Bronchial epithelial cell (primary cell): ENCODE measurements at regions not wholly inside any gene's neighbourhood (a gene's known extent, or its start where the extent isn't known, plus 50 kb on each side); places are given as distances from the start of the nearest gene placed in this dataset.

Experiments used
- DNase-seq: peaks from one replicate; pipeline ENCODE4 v3.0.0-alpha.2; 2010; ENCODE audit warnings: low read depth
- FAIRE-seq: peaks from 2 replicates; lab custom pipeline; 2011; peaks lifted over from hg19 to GRCh38; lab: Jason Lieb, UNC
- H3K27me3 ChIP-seq: 2 replicates; pipeline ENCODE4 v1.5.1; 2011; ENCODE audit warnings: low read length; ENCODE audit not compliant: control insufficient read depth, insufficient read depth
- H3K36me3 ChIP-seq: 2 replicates; pipeline ENCODE4 v1.5.1; 2011; ENCODE audit warnings: low read length; ENCODE audit not compliant: control insufficient read depth, insufficient read depth
- H3K4me3 ChIP-seq: 2 replicates; pipeline ENCODE4 v1.5.1; 2011; ENCODE audit warnings: mild to moderate bottlenecking, low read depth, low read length, control low read depth
- TF ChIP-seq, protein P1 (sequence below): IDR thresholded peaks from 2 replicates; pipeline ENCODE4 v1.5.1; 2011; ENCODE audit warnings: mild to moderate bottlenecking, moderate library complexity, low read length, control low read depth, inconsistent platforms; ENCODE audit not compliant: insufficient read depth, severe bottlenecking

DNA sequence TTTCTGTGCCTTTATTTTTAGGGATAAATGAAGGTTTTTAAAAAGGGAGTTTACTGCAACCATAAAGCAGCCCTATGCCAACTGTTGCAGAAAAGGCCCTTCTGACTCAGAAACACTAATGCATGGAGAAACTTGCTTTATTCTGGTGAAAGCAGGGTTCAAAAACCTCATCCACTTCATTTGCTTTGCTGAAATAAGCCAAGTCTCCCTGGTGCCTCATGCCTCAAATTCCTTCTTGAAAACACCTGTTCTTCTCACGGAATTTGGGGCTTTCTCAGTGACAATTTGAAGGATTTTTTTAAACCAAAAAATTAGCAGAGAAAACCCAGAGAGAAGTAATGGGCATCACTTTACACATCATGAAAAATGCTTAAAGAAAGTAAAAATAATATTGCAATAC, 349.0 kb downstream of the PCDH7 start:
- TF ChIP-seq, protein P1, sequence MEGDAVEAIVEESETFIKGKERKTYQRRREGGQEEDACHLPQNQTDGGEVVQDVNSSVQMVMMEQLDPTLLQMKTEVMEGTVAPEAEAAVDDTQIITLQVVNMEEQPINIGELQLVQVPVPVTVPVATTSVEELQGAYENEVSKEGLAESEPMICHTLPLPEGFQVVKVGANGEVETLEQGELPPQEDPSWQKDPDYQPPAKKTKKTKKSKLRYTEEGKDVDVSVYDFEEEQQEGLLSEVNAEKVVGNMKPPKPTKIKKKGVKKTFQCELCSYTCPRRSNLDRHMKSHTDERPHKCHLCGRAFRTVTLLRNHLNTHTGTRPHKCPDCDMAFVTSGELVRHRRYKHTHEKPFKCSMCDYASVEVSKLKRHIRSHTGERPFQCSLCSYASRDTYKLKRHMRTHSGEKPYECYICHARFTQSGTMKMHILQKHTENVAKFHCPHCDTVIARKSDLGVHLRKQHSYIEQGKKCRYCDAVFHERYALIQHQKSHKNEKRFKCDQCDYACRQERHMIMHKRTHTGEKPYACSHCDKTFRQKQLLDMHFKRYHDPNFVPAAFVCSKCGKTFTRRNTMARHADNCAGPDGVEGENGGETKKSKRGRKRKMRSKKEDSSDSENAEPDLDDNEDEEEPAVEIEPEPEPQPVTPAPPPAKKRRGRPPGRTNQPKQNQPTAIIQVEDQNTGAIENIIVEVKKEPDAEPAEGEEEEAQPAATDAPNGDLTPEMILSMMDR = no peak
- Histone ChIP-seq H3K4me3 (no peak overlapping the region), H3K27me3 (no peaks in the 10 kb centered on the region), H3K36me3 (no peaks in the 10 kb centered on the region)
- DNase-seq (no peak), FAIRE-seq (no peak)

GRCh38 chr4:31071508-31072486, 351.6 kb downstream of the PCDH7 start:
- DNase-seq (peak; percentile 61), FAIRE-seq (no peak)
- Histone ChIP-seq H3K27me3 (no peaks in the 10 kb centered on the region), H3K36me3 (no peaks in the 10 kb centered on the region), H3K4me3 (no peak overlapping the region)
- TF ChIP-seq, protein P1 = no peak

DNA sequence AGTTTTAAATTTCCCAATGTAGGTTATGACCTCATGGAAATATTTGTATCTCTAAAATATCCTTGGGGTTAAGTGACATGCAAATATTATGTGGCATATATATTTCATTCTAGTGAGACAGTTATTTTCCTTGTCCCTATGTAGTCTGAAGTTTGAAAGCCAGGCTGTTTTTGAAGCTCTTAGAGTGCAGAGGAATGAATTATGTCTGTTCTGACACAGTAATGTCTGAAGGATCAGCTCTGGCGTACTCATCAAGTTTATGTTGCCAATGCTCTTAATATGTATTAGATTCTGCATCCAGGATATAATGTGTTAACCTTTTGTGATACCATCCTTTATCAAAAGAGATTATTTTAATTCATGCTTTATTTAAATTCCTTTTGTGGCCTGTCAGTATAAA, 355.8 kb downstream of the PCDH7 start:
- Histone ChIP-seq H3K4me3 (no peak overlapping the region), H3K27me3 (no peaks in the 10 kb centered on the region), H3K36me3 (no peaks in the 10 kb centered on the region)
- FAIRE-seq (no peak), DNase-seq (no peak)
- TF ChIP-seq, protein P1 = no peak

GRCh38 chr4:31078661-31079060, 358.5 kb downstream of the PCDH7 start:
- FAIRE-seq (no peak), DNase-seq (no peak)
- TF ChIP-seq, protein P1 = no peak
- H3K27me3 ChIP-seq = no peaks in the 10 kb centered on the region
- no peaks in the 10 kb centered on the region for H3K36me3 ChIP-seq
- H3K4me3 ChIP-seq = no peak overlapping the region

- no peak overlapping the region for H3K4me3 ChIP-seq
- TF ChIP-seq, protein P1 = no peak
- FAIRE-seq (no peak), DNase-seq (no peak)
- H3K36me3 ChIP-seq = no peaks in the 10 kb centered on the region
- H3K27me3 ChIP-seq = no peaks in the 10 kb centered on the region
Measured at GRCh38 chr4:31080887-31081286, 360.7 kb downstream of the PCDH7 start.

- DNase-seq = peak; percentile 70
- FAIRE-seq = no peak
- Histone ChIP-seq H3K27me3 (no peaks in the 10 kb centered on the region), H3K4me3 (no peak overlapping the region), H3K36me3 (no peaks in the 10 kb centered on the region)
- TF ChIP-seq, protein P1 = no peak
Measured at GRCh38 chr4:31081366-31081765, 361.2 kb downstream of the PCDH7 start.
